ENCODE measurements at regions not wholly inside any gene's neighbourhood (a gene's known extent, or its start where the extent isn't known, plus 50 kb on each side); places are given as distances from the start of the nearest gene placed in this dataset.

DNA sequence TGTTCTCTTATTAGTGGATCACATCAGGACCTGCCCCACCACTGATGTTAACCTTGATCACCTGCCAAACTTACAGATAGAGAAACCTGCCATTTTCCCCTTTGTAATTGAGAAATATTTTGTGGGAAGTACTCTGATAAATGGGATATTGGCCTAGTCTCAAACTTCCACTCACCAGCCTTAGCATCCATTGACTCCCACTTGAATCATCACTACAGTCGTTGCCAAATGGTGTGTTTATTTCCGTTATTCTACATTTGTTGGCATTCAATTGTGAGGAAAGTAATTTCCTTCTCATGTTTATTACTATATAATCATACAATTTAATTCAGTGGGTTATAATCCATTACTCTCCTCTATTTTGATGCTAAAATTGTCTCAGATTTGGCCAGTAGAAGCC is 156.4 kb upstream of the CXCL13 start:
- Histone ChIP-seq H4K8ac (replicated peaks; ENCODE audit: insufficient read length, low read depth, low read length) (no peak overlapping the region), H3K4me1 (ENCODE audit: insufficient read depth, low read length) (no peaks in the 10 kb centered on the region), H3K18ac (ENCODE audit: insufficient read length, low read depth, low read length) (no peak overlapping the region), H3K4ac (ENCODE audit: low read depth, low read length) (no peak overlapping the region), H3K27ac (ENCODE audit: insufficient read length, low read depth, low read length) (no peak overlapping the region), H2AK5ac (ENCODE audit: insufficient read length, low read length) (no peak overlapping the region), H2BK120ac (ENCODE audit: low read depth, low read length, poor library complexity, severe bottlenecking) (no peak overlapping the region), H2BK15ac (ENCODE audit: low read depth, low read length) (no peak overlapping the region), H3K23me2 (ENCODE audit: insufficient read length, low read depth, low read length, poor library complexity, severe bottlenecking) (no peaks in the 10 kb centered on the region), H3T11ph (ENCODE audit: low read length) (no peak overlapping the region), H3K27me3 (ENCODE audit: insufficient read depth, low read length) (no peaks in the 10 kb centered on the region), H3K9ac (ENCODE audit: extremely low read depth, insufficient read length, low read length) (no peak overlapping the region), H3K9me3 (ENCODE audit: control insufficient read depth, low read depth, low read length) (no peaks in the 10 kb centered on the region), H4K20me1 (ENCODE audit: control insufficient read depth, insufficient read depth, insufficient read length) (no peaks in the 10 kb centered on the region), H2BK5ac (ENCODE audit: insufficient read length, low read length) (no peak overlapping the region), H3K56ac (ENCODE audit: insufficient read length, low read depth, low read length) (no peak overlapping the region), H4K5ac (ENCODE audit: insufficient read length, low read depth, low read length) (no peak overlapping the region), H3K4me2 (ENCODE audit: insufficient read depth, insufficient read length, low read length) (no peak overlapping the region), H3K79me1 (ENCODE audit: insufficient read depth, low read depth, low read length, poor library complexity, severe bottlenecking) (no peaks in the 10 kb centered on the region), H2AFZ (ENCODE audit: low read length) (no peak overlapping the region), H3K14ac (ENCODE audit: insufficient read depth, low read length) (no peak overlapping the region), H2BK12ac (ENCODE audit: insufficient read length, low read depth, low read length) (no peak overlapping the region), H4K91ac (ENCODE audit: insufficient read length, low read depth, low read length) (no peak overlapping the region), H2BK20ac (ENCODE audit: low read depth, low read length, poor library complexity, severe bottlenecking) (no peak overlapping the region), H3K23ac (ENCODE audit: insufficient read length, low read depth, low read length) (no peak overlapping the region), H3K79me2 (ENCODE audit: insufficient read depth, low read length) (no peaks in the 10 kb centered on the region)
- H3K4me3 Mint-ChIP-seq: no peak overlapping the region
- no peaks in the 10 kb centered on the region for H3K4me1 Mint-ChIP-seq
- TF ChIP-seq CTCF (conservative IDR thresholded peaks at IDR 0.05): no peak
- peaks cover 3% of the 10 kb centered on the region for H3K27me3 Mint-ChIP-seq (ENCODE audit: low read depth)
- no peak for DNase-seq
- no peaks in the 10 kb centered on the region for H3K9me3 Mint-ChIP-seq
- H3K27ac Mint-ChIP-seq: no peak overlapping the region
- WGBS (ENCODE audit: extremely low coverage, insufficient read length, low lambda C conversion rate): no CpG with 5 or more reads among the region's 2 CpGs
- H3K36me3 Mint-ChIP-seq (ENCODE audit: insufficient read depth in 1 of 3, low read depth in 3 of 3): no peaks in the 10 kb centered on the region
